CD4-positive, alpha-beta T cell treated with Interleukin-17A for 4 hours (primary cell): ENCODE measurements at regions not wholly inside any gene's neighbourhood (a gene's known extent, or its start where the extent isn't known, plus 50 kb on each side); places are given as distances from the start of the nearest gene placed in this dataset.
"Not testable (repeated sequence)": the region's sequence is repeated elsewhere in the genome, so short reads cannot be mapped to it uniquely, and the experiment has no call there.

Experiments used
- DNase-seq: peaks from one replicate; pipeline ENCODE4 v3.0.0-alpha.2; 2020; ENCODE audit warnings: mixed read lengths

DNA sequence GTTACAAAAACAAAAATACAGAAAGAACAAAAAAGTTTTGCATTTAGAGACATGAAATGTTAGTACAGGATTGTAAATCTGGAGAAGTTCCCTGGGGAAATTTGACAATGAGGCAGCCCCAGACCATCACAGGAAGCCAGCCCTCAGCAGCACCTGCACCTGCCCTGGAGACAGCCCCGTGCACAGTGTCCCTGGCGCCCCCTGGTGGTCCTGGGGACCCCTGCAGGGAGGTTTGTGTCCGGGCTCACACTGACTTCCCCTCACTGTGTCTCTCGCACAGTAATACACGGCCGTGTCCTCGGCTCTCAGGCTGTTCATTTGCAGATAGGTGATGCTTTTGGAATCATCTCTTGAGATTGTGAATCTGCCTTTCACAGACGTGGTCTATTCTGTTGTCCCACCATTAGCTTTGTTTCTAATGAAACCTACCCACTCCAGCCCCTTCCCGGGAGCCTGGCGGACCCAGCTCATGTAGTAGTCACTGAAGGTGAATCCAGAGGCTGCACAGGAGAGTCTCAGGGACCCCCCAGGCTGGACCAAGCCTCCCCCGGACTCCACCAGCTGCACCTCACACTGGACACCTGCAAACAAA, 1248.6 kb downstream of the TMEM121 start:
- DNase-seq, result peak; percentile 86

DNA sequence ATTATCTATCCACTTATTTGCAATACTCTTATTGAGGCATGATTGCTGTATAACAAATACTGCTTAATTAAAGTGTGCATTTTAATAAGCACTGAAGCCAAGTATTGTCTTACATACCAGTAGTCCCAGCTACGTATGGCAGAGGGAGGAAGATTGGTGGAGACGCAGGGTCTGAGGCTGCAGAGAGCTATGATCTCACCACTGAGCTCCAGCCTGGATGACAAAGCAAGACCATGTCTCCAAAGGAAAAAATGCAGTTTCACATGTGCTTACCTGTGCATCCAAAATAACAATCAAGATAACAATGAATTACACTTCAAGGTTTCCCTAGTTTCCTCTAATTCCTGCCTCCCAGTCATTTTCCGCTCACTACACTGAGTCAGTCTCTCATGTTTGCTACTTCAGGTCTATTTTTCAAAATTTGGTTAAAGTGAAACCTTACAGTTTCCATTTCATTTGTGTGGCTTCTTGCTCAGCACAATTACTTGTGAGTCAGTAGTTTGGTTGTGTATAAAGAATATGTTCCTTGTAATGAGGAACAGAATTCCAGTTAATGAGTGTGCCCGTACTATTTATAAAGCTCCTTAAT, 1250.1 kb downstream of the TMEM121 start:
- DNase-seq, result no peak

DNA sequence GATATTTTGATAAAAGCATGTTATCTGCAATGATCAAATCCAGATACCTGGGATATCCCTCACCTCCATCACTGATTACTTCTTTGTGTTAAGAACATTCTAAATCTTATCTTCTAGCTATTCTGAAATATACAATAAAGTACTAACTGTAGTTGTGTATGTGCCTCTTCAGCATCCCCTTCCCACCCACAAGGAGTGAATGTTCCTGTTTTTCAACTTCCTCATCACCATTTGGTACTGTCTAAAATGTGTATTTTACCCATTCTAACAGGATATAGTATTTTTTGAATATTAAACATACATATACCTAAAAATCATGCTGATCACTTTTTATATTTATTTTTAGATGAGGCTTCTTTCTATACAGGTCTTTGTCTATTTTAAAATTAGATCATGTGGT, 1252.6 kb downstream of the TMEM121 start:
- no peak for DNase-seq

DNA sequence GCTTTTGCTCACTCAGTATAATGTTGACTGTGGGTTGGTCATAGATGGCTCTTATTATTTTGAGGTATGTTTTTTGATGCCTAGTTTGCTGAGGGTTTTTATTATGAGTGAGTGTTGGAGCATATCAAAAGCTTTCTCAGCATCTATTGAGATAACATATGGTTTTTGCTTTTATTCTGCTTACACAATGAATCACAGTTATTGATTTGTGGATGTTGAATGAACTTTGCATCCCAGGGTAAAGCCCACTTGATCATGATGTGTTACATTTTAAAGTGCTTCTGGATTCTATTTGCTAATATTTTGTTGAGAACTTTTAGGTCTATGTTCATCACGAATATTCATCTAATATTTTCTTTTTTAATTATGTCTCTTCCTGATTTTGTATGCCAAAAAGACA, 1260.3 kb downstream of the TMEM121 start:
- no peak for DNase-seq

DNA sequence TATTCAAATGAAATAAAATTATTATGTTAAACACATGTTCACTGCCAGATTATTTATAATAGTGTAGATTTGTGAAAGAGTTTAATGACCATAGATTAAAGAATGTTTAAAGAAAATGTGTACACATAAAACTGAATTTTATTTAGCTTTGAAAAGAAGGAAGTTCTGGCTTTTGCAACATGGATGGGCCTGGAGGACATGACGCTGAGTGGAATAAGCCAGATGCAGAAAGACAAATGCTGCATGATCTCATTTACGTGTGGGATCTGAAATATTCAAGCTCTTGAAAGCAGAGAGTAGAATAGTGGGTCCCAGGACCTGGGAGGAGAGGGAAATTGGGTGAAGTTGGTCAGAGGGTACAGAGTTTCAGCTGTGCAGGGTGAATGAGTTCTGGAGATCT, 1261.2 kb downstream of the TMEM121 start:
- DNase-seq, result no peak

DNA sequence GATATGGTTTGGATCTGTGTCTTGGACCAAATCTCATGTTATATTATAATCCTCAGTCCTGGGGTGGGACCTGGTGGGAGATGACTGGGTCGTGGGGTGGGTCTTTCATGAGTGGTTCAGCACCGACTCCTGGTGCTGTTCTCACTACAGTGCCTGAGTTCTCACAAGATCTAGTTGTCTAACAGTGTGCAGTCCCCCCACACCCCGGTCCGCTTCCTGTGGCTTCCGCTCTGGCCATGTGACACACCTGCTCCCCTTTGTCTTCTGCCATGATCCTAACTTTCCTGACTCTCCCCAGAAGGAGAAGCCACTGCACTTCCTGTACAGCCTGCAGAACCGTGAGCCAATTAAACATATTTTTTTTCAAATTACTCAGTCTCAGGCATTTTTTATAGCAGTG, 1262.2 kb downstream of the TMEM121 start:
- DNase-seq, result no peak

DNA sequence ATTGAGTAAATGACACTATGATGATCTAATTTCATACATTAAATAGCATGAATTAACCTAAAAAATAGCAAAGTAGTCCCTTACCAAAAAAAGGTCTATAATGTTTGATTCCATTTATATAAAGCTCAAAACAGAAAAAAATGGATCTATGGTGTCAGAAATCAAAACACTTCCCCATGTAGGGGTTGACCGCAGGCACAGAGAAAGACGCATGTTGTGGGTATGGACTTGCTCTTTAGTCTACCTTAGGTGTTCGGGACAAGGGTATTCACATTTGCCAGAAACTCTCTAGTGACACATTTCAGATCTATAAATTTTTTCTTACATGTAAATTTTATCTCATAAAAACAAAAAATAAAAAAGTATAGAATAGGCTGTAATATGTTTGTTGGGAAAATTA, 1262.9 kb downstream of the TMEM121 start:
- DNase-seq, result no peak

DNA sequence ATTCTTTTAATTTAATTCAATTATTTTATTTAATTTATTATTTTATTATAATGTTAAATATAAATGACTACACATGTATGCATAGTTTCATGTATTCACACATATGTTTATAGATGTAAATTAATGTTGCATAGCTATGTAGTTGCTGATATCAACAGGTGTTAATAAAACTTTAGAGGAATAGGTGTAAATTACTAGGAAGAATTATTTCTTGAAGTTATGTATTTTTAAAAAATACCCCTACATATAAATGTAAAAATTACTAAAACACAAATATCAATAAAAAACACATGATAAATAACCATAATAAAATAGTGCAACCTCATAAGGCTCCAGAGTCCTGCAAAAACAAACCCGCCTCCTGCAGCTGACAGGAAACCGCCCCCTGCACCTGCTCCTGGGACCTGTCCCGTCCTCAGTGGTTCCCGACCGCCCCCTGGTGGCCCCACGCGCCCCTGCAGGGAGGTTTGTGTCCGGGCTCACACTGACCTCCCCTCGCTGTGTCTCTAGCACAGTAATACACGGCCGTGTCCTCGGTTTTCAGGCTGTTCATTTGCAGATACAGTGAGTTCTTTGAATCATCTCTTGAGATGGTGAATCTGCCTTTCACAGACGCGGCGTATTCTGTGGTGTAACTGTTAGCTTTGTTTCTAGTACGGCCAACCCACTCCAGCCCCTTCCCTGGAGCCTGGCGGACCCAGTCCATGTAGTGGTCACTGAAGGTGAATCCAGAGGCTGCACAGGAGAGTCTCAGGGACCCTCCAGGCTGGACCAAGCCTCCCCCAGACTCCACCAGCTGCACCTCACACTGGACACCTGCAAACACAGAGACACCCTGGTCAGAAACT, 1264.0 kb downstream of the TMEM121 start:
- DNase-seq, result peak; percentile 87

DNA sequence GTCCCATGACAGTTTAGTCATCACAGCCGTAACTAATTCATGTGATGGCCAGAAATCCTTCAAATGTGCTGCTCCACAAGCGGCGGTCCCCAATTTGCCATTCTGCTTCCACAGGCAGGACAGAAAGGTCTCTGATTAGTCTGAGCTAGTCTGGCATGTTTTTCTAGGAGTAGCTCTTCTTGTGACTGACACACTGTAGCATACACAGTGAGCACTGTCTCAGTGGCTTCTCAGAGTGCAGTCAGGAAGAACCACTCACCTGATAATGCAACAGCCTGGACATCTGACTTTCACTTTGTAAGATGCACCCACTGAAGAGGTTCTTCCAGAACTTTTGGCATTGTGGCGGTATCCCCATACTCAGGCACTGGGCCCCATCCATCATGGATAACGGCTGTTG, 1266.2 kb downstream of the TMEM121 start:
- no peak for DNase-seq

DNA sequence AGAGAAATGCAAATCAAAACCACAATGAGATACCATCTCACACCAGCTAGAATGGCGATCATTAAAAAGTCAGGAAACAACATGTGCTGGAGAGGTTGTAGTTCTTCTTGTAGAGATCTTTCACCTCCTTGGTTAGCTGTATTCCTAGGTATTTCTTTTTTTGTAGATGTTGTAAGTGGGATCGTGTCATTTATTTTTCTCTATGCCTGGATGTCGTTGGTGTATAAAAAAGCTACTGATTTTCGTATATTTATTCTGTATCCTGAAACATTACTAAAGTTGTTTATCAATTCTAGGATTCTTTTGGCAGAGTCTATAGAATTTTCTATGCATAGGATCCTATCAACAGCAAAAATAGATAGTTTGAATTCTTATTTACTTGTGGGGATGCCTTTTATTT, 1271.8 kb downstream of the TMEM121 start:
- not testable (repeated sequence) for DNase-seq

DNA sequence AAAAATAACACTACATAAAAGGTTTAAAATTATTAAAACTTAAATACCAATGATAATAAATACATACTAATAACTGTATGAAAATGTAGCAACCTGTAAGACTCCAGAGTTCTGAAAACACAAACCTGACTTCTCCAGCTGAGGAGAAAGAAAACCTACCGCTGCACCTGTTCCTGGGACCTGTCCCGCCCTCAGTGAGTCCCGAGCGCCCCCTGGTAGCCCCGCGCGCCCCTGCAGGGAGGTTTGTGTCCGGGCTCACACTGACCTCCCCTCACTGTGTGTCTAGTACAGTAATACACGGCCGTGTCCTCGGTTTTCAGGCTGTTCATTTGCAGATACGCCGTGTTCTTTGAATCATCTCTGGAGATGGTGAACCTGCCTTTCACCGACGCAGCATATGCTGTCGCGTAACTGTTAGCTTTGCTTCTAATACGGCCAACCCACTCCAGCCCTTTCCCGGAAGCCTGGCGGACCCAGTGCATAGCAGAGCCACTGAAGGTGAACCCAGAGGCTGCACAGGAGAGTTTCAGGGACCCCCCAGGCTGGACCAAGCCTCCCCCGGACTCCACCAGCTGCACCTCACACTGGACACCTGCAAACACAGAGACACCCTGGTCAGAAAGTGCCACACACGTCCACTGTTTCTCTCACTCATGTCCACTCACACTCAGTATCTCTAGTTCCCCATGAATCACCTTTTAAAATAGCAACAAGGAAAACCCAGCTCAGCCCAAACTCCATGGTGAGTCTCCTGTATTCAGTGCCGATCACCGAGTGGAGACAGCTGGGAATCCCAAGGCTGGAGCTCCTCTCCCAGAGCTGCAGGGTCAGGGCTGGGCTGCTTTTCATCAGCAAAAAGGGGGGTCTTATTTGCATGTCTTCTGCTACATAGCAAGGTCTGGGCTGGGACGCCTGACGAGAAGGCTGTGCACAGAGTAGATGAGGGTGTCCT, 1276.3 kb downstream of the TMEM121 start:
- DNase-seq, result peak; percentile 8

DNA sequence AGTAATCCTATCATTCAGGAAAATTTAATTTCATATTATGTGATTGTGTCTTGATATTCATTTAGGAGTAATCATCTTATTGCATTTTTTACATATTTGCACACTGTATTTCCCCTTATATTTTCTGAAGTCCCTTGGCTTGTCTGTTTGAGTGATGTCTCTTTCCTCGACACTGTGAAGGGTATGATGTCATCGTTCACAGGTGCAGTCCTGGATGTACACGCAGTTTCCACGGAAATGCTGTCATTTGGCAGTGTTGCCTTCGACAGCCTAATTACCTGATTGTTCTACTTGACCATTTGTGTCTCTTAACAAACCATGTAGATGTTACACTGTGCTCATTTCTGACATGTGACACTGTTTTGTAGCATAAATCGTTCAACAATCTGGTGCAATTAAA, 1277.0 kb downstream of the TMEM121 start:
- DNase-seq, result no peak

DNA sequence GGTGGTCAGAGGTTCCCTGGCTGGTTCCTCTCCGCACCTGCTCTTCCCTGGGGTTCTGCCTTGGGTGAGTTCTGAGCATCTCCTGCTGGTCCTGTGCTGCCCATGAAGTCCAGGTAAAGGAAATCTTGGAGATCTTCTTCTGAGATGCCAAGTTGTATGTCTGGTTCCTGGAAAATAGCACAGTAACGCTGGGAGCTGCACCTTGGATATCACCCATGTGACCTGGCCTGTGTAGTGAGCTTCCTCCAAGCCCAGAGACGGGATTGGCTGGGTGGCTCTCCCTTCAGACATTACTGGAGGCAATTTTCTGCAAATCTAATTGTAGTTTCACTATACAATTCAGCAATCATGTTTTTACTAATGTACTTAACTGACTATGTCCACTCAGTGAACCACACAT, 1281.1 kb downstream of the TMEM121 start:
- no peak for DNase-seq

DNA sequence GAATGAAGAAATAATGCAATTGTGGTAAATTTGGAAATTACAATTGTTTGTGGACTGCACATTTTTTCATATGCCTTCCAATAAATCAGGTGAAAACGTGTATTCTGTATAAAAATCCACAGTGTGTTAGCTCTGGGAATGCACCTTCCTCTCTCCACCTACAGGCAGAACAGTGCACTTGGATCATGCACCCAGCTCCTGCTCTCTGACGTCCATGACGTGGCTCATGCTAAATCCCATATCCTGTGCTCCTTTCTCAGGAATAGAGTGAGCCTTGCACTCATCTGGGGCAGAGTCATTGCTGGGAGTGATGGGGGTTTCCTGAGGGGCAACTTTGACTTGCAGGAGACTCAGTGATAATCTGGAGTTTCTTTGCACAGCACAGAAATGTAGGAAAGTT, 1282.1 kb downstream of the TMEM121 start:
- DNase-seq, result no peak

DNA sequence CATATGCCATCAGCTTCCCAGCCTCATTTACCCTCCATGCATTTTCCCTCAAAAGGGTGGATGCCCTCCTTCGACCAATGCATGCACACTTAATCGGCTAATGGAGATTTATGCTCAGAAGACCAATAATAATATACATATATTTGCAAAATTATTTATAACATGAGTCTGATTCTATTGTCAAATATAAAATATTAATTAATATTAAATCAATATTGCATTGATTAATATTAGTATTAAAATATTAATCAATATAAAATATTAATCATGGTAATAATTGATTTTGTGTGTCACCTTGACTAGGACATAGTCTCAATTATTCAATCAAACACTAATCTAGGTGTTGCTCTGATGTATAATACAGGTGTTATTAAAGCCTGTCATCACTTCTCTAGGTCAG, 1282.5 kb downstream of the TMEM121 start:
- DNase-seq, result no peak

DNA sequence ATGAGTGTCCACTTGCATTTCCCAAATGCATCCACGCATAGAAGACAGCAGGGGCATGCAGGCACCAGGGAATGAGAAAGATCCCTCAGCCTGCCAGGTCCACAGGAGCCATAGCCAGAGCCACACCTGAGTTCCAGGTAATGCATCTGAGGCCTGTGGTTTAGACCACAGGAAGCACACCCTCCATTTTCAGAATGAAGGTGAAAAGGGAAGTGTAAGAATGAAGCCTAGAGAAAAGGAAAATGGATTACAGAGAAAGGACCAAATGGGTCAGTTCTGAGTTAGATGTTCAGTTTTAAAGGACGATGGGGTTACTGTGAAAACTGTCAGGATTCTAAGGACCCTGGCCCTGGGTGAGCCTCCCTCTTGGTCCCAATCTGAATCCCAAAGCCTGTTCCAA, 1283.2 kb downstream of the TMEM121 start:
- DNase-seq, result no peak

DNA sequence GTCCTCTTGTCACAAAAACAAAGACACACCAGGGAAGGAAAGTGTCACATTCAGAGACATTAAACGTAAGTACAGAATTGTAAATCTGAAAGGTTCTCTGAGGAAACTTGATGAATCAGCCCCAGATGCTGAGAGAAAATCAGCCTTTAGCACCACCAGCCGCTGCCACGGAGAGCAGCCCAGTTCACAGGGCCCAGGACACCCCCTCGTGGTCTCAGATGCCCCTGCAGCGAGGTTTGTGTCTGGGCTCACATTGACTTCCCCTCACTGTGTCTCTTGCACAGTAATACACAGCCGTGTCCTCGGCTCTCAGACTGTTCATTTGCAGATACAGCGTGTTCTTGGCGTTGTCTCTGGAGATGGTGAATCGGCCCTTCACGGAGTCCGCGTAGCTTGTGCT, 1283.8 kb downstream of the TMEM121 start:
- peak; percentile 6 for DNase-seq

DNA sequence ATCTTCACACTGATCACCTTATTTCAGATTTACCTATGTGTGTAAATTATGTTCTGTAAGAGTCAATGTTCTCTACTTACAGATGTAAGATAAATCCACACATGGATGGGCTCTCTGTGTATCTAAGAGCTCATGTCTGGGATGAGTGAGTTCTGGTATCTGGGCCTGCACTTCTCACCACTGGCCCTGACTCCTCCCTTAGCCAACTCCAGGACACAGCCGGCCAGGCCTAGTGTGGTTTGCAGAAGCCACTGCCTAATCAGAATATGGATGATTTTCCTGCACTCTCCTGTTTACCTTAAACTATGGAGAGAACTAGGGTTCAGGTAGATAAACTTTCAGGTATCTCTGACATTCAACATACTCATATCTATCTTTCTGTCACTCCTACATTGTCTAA, 1284.8 kb downstream of the TMEM121 start:
- no peak for DNase-seq

DNA sequence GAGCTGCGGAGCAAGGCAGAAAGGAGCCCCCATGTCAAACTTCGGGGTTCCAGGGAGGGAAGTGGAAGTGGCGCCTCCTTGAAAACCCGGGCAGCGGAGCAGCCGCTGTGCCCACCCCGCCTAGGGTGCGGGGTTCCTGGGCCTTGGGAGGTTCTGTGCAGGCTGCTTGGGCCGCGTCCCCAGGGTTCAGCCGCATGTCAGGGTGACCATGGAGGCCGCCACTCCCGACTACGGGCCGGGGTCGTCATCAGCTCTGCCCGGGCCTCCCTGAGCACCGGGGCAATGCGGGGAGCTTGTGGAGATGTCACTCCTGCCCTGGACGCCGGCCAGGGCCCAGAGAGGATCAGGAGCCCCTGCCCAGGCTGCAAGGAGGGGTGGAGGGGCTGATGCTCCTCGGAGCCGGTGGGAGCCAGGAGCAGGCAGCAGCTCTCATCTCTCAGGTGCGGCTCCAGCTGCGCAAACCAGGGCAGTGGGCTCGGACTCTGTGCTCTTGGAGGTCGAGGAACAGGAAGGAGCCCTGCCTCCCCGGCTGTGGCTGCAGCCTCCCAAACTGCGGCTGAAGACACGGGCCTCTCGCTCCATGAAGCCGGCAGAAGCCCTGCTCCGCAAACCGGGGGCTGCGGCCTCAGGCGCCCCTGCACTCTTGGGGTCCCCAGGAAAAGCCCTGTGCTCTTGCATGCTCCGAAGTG, 1286.5 kb downstream of the TMEM121 start:
- DNase-seq, result no peak

DNA sequence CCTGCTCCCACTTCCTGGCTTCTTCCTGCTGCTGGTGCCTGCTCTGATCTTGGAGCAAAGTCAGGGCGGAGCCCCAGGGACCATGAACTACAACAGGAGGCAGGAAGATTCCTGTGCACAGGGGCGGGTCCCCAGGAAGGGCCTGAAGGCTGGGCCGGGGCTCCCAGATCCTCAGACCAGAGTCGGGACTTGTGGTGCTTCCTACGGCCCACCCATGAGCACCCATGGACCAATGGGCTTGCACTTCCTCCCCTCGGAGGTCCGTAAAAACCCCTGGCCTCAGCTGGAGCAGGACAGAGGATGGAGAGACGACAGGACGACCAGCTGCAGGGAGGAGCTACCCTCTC, 1287.1 kb downstream of the TMEM121 start:
- no peak for DNase-seq

DNA sequence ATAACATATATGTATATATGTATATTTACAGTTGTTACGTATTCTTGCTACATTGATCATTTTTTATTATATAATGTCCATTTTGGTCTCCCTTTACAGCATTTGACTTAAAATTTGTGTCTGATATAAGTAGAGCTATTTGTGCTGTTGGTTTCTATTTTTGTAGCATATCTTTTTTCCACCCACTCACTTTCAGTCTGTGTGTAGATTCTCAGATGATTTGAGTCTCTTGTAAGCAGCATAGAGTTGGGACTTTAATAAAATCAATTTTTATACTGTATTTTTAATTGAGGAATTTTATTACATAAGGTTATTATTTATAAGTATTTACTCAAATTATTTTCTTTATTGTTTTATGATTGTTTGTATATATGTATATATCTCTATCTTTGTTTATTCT, 1293.7 kb downstream of the TMEM121 start:
- DNase-seq, result no peak

DNA sequence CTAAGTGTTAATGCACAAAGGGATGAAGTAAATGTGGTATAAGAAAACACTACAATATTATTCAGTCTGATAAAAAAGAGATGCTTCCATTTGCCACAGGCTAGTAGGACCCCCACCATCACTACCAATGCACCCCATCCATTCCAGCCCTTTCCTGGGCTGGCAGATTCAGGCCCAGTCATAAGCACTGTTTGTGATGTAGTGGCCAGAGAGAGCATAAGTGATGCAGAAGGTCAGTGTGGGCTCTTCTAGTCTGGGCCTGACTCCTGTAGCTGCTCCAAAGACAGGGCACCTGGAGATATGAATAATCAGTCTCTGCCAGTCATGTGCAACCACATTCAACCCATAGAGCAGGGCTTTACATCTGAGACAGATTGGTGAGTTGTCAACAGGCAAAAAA, 1294.7 kb downstream of the TMEM121 start:
- no peak for DNase-seq

DNA sequence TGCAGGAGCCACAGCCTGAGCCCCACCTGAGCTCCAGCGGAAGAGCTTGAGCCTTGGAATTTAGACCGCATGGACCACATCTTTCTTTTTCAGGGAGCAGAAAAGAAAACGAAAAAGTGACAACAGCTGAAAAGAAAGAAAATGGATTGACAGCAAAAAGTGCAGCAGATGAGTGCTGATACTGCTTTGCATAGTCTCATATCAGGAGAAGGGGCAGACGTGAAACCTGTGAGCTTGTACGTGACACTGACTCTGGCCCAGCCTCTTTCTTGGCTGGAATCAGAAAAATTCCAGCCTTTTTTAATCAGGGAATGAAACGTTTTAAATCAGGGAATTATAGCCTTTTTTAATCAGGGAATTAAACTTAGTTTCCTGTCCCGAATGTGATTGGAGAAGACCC, 1296.5 kb downstream of the TMEM121 start:
- no peak for DNase-seq
